ENCODE measurements at regions not wholly inside any gene's neighbourhood (a gene's known extent, or its start where the extent isn't known, plus 50 kb on each side); places are given as distances from the start of the nearest gene placed in this dataset.

- H3K9me3 ChIP-seq: no peaks in the 10 kb centered on the region
- no peak overlapping the region for H3K4me3 ChIP-seq
- TF ChIP-seq CTCF (IDR thresholded peaks at IDR 0.05): no peak
- no peaks in the 10 kb centered on the region for H3K36me3 ChIP-seq (ENCODE audit: low read depth)
- ATAC-seq (no peak), DNase-seq (no peak)
- no peaks in the 10 kb centered on the region for H3K4me1 ChIP-seq (ENCODE audit: low read depth)
- intact Hi-C loops (cut with DNase I, micrococcal nuclease): no loop called here
Observed at GRCh38 chr13:104137416-104137815, 1071.2 kb upstream of the SLC10A2 start.

- intact Hi-C loops (cut with DNase I, micrococcal nuclease): no loop called here
- no peak for TF ChIP-seq CTCF (IDR thresholded peaks at IDR 0.05)
- no peak for ATAC-seq
- H3K4me1 ChIP-seq (ENCODE audit: low read depth): no peaks in the 10 kb centered on the region
- no peak overlapping the region for H3K4me3 ChIP-seq
- no peaks in the 10 kb centered on the region for H3K9me3 ChIP-seq
- H3K36me3 ChIP-seq (ENCODE audit: low read depth): no peaks in the 10 kb centered on the region
- DNase-seq: no peak
Observed at GRCh38 chr13:104132849-104133248, 1066.6 kb upstream of the SLC10A2 start.

- Histone ChIP-seq H3K4me1 (ENCODE audit: low read depth) (no peaks in the 10 kb centered on the region), H3K9me3 (no peaks in the 10 kb centered on the region), H3K4me3 (no peak overlapping the region), H3K36me3 (ENCODE audit: low read depth) (no peaks in the 10 kb centered on the region)
- ATAC-seq: no peak
- no peak for TF ChIP-seq CTCF (IDR thresholded peaks at IDR 0.05)
- intact Hi-C loops (cut with DNase I, micrococcal nuclease): no loop called here
- DNase-seq: no peak
Observed at GRCh38 chr13:104114101-104114500, 1047.9 kb upstream of the SLC10A2 start.

DNA sequence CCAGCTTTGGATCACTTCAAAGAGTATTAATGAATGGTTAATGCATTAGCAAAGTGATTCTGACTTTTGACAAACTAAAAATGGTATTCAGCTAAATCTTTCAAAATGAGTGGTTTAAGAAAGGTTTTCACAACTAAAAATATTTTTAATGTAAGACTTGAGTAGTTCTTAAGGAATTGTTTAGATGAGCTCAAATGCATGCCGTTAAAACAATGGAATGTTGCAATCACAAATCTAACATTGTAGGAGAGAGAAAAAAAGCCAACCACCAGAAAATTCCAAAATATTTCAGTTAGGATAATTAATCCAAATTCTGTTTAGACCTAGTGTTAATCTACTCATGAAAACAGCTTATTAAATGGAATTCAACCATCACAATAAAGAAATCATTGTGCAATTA lies 1044.8 kb upstream of the SLC10A2 start:
- Histone ChIP-seq H3K4me1 (ENCODE audit: low read depth) (no peaks in the 10 kb centered on the region), H3K36me3 (ENCODE audit: low read depth) (no peaks in the 10 kb centered on the region), H3K4me3 (no peak overlapping the region), H3K9me3 (no peaks in the 10 kb centered on the region)
- no peak for DNase-seq
- no peak for TF ChIP-seq CTCF (IDR thresholded peaks at IDR 0.05)
- ATAC-seq: no peak
- intact Hi-C loops (cut with DNase I, micrococcal nuclease): no loop called here

DNA sequence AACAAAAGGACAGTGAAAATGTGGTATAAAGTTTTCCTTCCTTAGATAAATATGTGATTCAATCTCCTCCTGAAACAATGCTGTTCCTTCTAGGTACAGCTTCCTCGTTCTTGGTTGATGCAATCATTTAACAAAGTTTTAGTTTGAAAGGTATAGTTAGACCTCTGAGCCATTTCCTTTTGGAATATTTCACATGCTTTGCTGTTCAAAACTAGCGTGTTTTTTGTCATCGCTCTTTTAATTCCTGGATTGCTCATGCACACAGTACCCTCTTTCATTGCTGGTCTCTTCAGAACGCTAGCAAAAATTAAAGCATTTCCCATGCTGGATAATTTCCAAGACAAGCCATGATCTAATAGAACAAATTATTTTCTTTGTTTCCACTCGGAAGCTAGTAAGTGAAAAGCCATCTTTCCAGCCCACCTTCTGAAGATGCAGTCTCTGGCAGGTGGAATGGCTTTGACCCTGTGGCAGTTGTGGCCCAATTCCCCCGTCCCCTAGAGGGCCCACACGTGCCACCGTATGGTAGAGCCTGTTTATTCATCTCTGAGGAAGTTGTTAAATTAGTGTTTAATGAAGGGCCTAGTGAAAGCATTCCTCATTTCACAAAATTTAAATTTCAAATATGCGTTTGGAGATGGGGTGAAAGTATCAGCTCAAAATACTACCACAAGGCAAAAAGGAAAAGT lies 1040.6 kb upstream of the SLC10A2 start:
- TF ChIP-seq CTCF (IDR thresholded peaks at IDR 0.05): no peak
- intact Hi-C loops (cut with DNase I, micrococcal nuclease): no loop called here
- Histone ChIP-seq H3K9me3 (no peaks in the 10 kb centered on the region), H3K36me3 (ENCODE audit: low read depth) (no peaks in the 10 kb centered on the region), H3K4me3 (no peak overlapping the region), H3K4me1 (ENCODE audit: low read depth) (no peaks in the 10 kb centered on the region)
- DNase-seq (no peak), ATAC-seq (no peak)
